B cell (primary cell): ENCODE measurements at regions not wholly inside any gene's neighbourhood (a gene's known extent, or its start where the extent isn't known, plus 50 kb on each side); places are given as distances from the start of the nearest gene placed in this dataset.

ENCODE experiments used
- ATAC-seq: fragments of 200-7000 bp; cut with Tn5 transposase; one replicate; pipeline ENCODE4 v1.10.0; 2021; ENCODE audit warnings: low read depth, mild to moderate bottlenecking, moderate number of reproducible peaks, moderate library complexity
- CTCF ChIA-PET: fragments of 350-600 bp; sonication (Branson Sonifier 250); formaldehyde crosslinking; loops from one replicate; lab custom pipeline; 2021; ENCODE audit warnings: antibody characterized with exemption, inconsistent platforms; lab: Charles Lee
- POLR2A ChIA-PET: fragments of 350-600 bp; sonication (Branson Sonifier 250); formaldehyde crosslinking; loops from one replicate; lab custom pipeline; 2021; ENCODE audit warnings: antibody characterized with exemption; lab: Charles Lee
- DNase-seq: peaks from one replicate; pipeline ENCODE4 v3.0.0; 2013
- H2AFZ ChIP-seq: 2 replicates; pipeline ENCODE4 v1.6.1; 2012; ENCODE audit warnings: mild to moderate bottlenecking, low read depth, low read length; ENCODE audit not compliant: insufficient read depth, poor library complexity, severe bottlenecking
- H3K27ac ChIP-seq, 2 donors: 1 replicate in 1 of 2; 2 replicates in 1 of 2; pipeline ENCODE4 v1.5.1; 2012 to 2013; ENCODE audit warnings: low read length in 2 of 2, mild to moderate bottlenecking in 2 of 2, moderate library complexity in 1 of 2
- H3K27me3 ChIP-seq, 4 experiments: fragments of 200-600 bp in 1 of 4; sonication (generic) in 1 of 4; replicated peaks in 1 of 4; 1 replicate in 2 of 4; 2 replicates in 2 of 4; pipeline versions ENCODE4 v1.6.1 to v1.7.0; 2013 to 2016; ENCODE audit warnings: low read length in 3 of 4, mild to moderate bottlenecking in 2 of 4, mixed read lengths in 1 of 4, moderate library complexity in 1 of 4; ENCODE audit not compliant: insufficient read depth in 4 of 4, control insufficient read depth in 3 of 4; ENCODE audit errors: control extremely low read depth in 1 of 4
- H3K36me3 ChIP-seq, 2 experiments: replicated peaks in 1 of 2; 1 replicate in 1 of 2; 2 replicates in 1 of 2; pipeline versions ENCODE4 v1.6.1 to v1.7.1; 2013; ENCODE audit warnings: low read length in 1 of 2; ENCODE audit not compliant: insufficient read depth in 2 of 2, control insufficient read depth in 1 of 2; ENCODE audit errors: control extremely low read depth in 1 of 2, extremely low read depth in 1 of 2
- H3K4me1 ChIP-seq, 2 donors: fragments of 200-600 bp in 1 of 2; sonication (generic) in 1 of 2; 1 replicate in 1 of 2; 2 replicates in 1 of 2; pipeline versions ENCODE4 v1.5.1 to v1.6.1; 2013 to 2017; ENCODE audit warnings: low read length in 2 of 2; ENCODE audit not compliant: control insufficient read depth in 2 of 2, insufficient read depth in 2 of 2
- H3K4me2 ChIP-seq: replicated peaks from 2 replicates; pipeline ENCODE3; 2012; ENCODE audit warnings: mild to moderate bottlenecking, low read depth, low read length; ENCODE audit not compliant: poor library complexity, severe bottlenecking
- H3K4me3 ChIP-seq, 5 experiments: fragments of 200-600 bp in 1 of 5; sonication (generic) in 1 of 5; 1 replicate in 3 of 5; 2 replicates in 2 of 5; pipeline versions ENCODE4 v1.5.1 to v1.7.0; 2011 to 2016; ENCODE audit warnings: low read length in 4 of 5, mild to moderate bottlenecking in 4 of 5, low read depth in 2 of 5, control low read depth in 1 of 5, moderate library complexity in 1 of 5; ENCODE audit not compliant: insufficient read depth in 1 of 5; ENCODE audit errors: control extremely low read depth in 1 of 5, extremely low read depth in 1 of 5
- H3K79me2 ChIP-seq: fragments of 200-600 bp; sonication (generic); one replicate; pipeline ENCODE4 v1.6.0; 2016; ENCODE audit warnings: low read length; ENCODE audit not compliant: control insufficient read depth, insufficient read depth
- H3K9ac ChIP-seq: fragments of 200-600 bp; sonication (generic); 2 replicates; pipeline ENCODE4 v1.6.1; 2017; ENCODE audit warnings: mild to moderate bottlenecking, low read length, moderate library complexity
- H3K9me3 ChIP-seq, 3 donors: one replicate each; pipeline versions ENCODE4 v1.6.1 to v1.7.1; 2013; ENCODE audit warnings: low read length in 2 of 3; ENCODE audit not compliant: control insufficient read depth in 2 of 3, insufficient read depth in 1 of 3; ENCODE audit errors: control extremely low read depth in 1 of 3
- H4K20me1 ChIP-seq: 2 replicates; pipeline ENCODE4 v1.6.0; 2012; ENCODE audit warnings: mild to moderate bottlenecking, low read length; ENCODE audit not compliant: insufficient read depth, control insufficient read depth, poor library complexity, severe bottlenecking
- H3K27ac Mint-ChIP-seq: one replicate; pipeline ENCODE4 v1.8.0; 2021; ENCODE audit warnings: mixed read lengths
- H3K27me3 Mint-ChIP-seq: one replicate; pipeline ENCODE4 v1.8.0; 2021; ENCODE audit warnings: mixed read lengths
- H3K4me1 Mint-ChIP-seq: one replicate; pipeline ENCODE4 v1.8.0; 2021; ENCODE audit warnings: mixed read lengths
- H3K4me3 Mint-ChIP-seq: one replicate; pipeline ENCODE4 v1.8.0; 2021; ENCODE audit warnings: mixed read lengths
- H3K9me3 Mint-ChIP-seq: one replicate; pipeline ENCODE4 v1.8.0; 2022; ENCODE audit warnings: mixed read lengths; ENCODE audit not compliant: insufficient read depth
- EZH2 ChIP-seq: IDR thresholded peaks from 2 replicates; pipeline ENCODE4 v1.6.1; 2012; ENCODE audit warnings: borderline replicate concordance, low read depth, mild to moderate bottlenecking, moderate library complexity, low read length; ENCODE audit not compliant: insufficient read depth, poor library complexity, severe bottlenecking
- WGBS: methylation state at CpG from one replicate; pipeline ENCODE4 v1.1.5; 2013; ENCODE audit warnings: missing lambda C conversion rate; ENCODE audit not compliant: insufficient coverage; 5-methylcytosine and 5-hydroxymethylcytosine counted together
- intact Hi-C: fragments of 100-400 bp; cut with micrococcal nuclease; formaldehyde crosslinking; loops from one replicate; pipeline ENCODE4 v1.10.0; 2022
- TF ChIP-seq, protein P1 (sequence below): fragments of 200-600 bp; IDR thresholded peaks from one replicate; pipeline ENCODE4 v1.8.0; 2022; ENCODE audit warnings: antibody characterized with exemption, mild to moderate bottlenecking

DNA sequence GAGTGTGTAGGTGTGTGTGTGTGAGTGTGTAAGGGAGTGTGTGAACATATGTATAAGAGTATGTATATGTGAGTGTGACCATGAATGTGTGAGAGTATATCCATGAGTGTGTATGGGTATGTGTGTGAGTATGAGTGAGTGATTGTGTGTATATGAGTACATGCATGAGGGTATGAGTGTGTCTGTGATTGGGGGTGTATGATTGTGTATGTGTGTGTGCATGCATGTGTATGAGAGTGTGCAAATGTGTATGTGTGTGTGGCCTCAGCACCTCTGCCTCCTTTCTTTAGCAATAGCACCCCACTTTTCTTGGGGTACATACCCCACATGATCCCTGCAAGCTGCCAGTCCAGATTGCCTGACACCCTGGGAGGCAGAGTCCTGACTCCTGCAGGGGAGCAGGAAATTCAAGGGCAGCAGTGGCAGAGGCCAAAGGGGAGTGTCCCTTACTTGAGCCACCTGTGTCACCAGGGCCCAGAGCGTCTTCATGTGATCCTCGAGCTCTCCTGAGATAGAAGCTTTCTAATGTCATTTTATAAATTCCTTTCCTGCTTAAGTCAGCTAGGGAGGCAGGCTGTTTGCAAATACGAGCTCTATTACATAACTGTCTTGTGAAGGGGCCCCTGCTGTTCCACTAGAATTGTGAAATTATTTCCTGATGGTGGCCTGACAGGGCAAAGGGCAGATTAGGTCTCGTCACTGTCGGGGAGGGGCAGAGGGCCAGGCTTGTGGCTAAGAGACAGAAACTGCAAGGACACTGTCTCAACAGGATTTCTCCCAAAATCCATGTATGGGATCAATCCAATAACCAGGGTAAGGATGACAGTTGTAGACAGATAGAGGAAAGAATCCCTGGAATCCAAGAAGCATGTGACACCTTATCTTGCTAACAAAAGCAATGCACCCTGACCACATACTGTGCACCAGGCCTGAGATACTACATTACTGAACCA is 389.1 kb downstream of the GADD45G start:
- TF ChIP-seq, protein P1, sequence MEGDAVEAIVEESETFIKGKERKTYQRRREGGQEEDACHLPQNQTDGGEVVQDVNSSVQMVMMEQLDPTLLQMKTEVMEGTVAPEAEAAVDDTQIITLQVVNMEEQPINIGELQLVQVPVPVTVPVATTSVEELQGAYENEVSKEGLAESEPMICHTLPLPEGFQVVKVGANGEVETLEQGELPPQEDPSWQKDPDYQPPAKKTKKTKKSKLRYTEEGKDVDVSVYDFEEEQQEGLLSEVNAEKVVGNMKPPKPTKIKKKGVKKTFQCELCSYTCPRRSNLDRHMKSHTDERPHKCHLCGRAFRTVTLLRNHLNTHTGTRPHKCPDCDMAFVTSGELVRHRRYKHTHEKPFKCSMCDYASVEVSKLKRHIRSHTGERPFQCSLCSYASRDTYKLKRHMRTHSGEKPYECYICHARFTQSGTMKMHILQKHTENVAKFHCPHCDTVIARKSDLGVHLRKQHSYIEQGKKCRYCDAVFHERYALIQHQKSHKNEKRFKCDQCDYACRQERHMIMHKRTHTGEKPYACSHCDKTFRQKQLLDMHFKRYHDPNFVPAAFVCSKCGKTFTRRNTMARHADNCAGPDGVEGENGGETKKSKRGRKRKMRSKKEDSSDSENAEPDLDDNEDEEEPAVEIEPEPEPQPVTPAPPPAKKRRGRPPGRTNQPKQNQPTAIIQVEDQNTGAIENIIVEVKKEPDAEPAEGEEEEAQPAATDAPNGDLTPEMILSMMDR = no peak
- TF ChIP-seq EZH2 = no peak
- CTCF ChIA-PET = no interaction called here
- Histone ChIP-seq H3K79me2 (no peaks in the 10 kb centered on the region), H3K4me2 (no peak overlapping the region), H3K9ac (no peak overlapping the region), H3K36me3 (no peaks in the 10 kb centered on the region), H3K4me3 (no peak overlapping the region), H3K27me3 (no peaks in the 10 kb centered on the region), H3K9me3 (peaks cover 0 to 3% (median 0%) of the 10 kb centered on the region in 3 donors), H3K27ac (no peak overlapping the region), H2AFZ (no peak overlapping the region), H4K20me1 (no peaks in the 10 kb centered on the region), H3K4me1 (peaks cover 4 to 7% of the 10 kb centered on the region in 2 donors)
- 81% methylated on average over 4 of the region's 5 CpGs for WGBS
- Mint-ChIP-seq H3K27ac (no peak overlapping the region), H3K4me1 (peaks cover 3% of the 10 kb centered on the region), H3K27me3 (no peaks in the 10 kb centered on the region), H3K4me3 (no peak overlapping the region), H3K9me3 (no peaks in the 10 kb centered on the region)
- ATAC-seq (no peak), DNase-seq (no peak)
- POLR2A ChIA-PET = no interaction called here
- intact Hi-C loops = no loop called here

DNA sequence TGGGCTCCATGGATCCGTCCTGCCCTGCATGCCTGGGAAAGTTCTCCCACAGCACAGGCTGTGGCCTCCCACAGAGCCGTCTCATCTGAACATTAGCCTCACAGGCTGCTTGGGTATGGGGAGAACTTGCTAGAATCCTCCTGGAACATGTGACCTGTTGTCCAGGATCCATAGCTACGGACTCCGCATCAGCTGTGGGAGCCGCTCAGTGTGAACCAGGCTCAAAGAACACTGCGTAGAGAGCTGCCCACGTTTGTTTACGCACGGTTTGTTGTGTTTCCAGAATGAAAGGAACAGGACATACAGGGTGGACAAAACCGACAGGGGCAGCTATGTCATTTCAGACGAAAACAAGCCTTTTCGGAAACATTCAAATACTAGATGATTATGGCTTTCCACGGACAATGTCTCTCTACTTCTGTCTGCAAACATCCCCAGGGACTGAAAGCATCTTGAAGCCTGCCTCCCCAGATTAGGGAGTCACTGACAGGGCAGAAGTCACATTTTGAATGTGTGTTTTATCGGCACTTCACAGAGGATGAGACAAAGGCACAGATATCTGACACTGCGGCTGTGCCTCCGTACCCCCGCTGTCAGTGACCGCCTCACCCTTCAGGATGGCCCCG is 390.3 kb downstream of the GADD45G start:
- H3K27me3 ChIP-seq = no peaks in the 10 kb centered on the region
- Mint-ChIP-seq H3K9me3 (no peaks in the 10 kb centered on the region), H3K27me3 (no peaks in the 10 kb centered on the region), H3K4me1 (peaks cover 14% of the 10 kb centered on the region), H3K4me3 (no peak overlapping the region), H3K27ac (no peak overlapping the region)
- H3K4me3 ChIP-seq = no peak overlapping the region
- H3K9ac ChIP-seq = no peak overlapping the region
- H3K79me2 ChIP-seq = no peaks in the 10 kb centered on the region
- CTCF ChIA-PET = interaction anchor here (0.5 kb wide), 1 partner anchor 341 kb away, joined by 4 read pairs; no protein-coding TSS in a partner anchor
- peaks cover 0 to 3% (median 0%) of the 10 kb centered on the region in 3 donors for H3K9me3 ChIP-seq
- TF ChIP-seq, protein P1 = no peak
- TF ChIP-seq EZH2 = no peak
- peaks cover 13 to 16% of the 10 kb centered on the region in 2 donors for H3K4me1 ChIP-seq
- H2AFZ ChIP-seq = no peak overlapping the region
- intact Hi-C loops = no loop called here
- no peak overlapping the region for H3K27ac ChIP-seq
- H3K4me2 ChIP-seq = no peak overlapping the region
- POLR2A ChIA-PET = no interaction called here
- ATAC-seq (no peak), DNase-seq (no peak)
- WGBS = 93% methylated on average over 17 of the region's 19 CpGs
- H4K20me1 ChIP-seq = no peaks in the 10 kb centered on the region
- H3K36me3 ChIP-seq = no peaks in the 10 kb centered on the region
